Effector memory CD8-positive, alpha-beta T cell (primary cell): ENCODE measurements at regions not wholly inside any gene's neighbourhood (a gene's known extent, or its start where the extent isn't known, plus 50 kb on each side); places are given as distances from the start of the nearest gene placed in this dataset.
A peak's percentile ranks its signal among the peaks of the same experiment; 100 is the strongest.
"Not testable (repeated sequence)": the region's sequence is repeated elsewhere in the genome, so short reads cannot be mapped to it uniquely, and the experiment has no call there.

ENCODE experiments used
- ATAC-seq: fragments of 150-1000 bp; cut with Tn5 transposase; replicated peaks from 2 replicates; pipeline ENCODE4 v1.10.0; 2021; ENCODE audit warnings: mild to moderate bottlenecking, moderate library complexity
- DNase-seq, 3 experiments: peaks; one replicate each; pipeline ENCODE4 v3.0.0; 2021
- H3K27ac Mint-ChIP-seq, 2 donors: one replicate each; pipeline ENCODE4 v1.8.0; 2022; ENCODE audit warnings: mild to moderate bottlenecking in 2 of 2, mixed read lengths in 2 of 2, moderate library complexity in 2 of 2
- H3K27me3 Mint-ChIP-seq, 2 donors: one replicate each; pipeline ENCODE4 v1.8.0; 2022; ENCODE audit warnings: mixed read lengths in 2 of 2
- H3K36me3 Mint-ChIP-seq: one replicate; pipeline ENCODE4 v1.8.0; 2022; ENCODE audit warnings: mild to moderate bottlenecking, moderate library complexity, mixed read lengths; ENCODE audit not compliant: insufficient read depth
- H3K4me1 Mint-ChIP-seq, 2 donors: one replicate each; pipeline ENCODE4 v1.8.0; 2022; ENCODE audit warnings: low read depth in 2 of 2, mixed read lengths in 2 of 2
- H3K4me3 Mint-ChIP-seq, 2 donors: one replicate each; pipeline ENCODE4 v1.8.0; 2022; ENCODE audit warnings: mild to moderate bottlenecking in 2 of 2, mixed read lengths in 2 of 2, moderate library complexity in 2 of 2
- H3K9me3 Mint-ChIP-seq, 2 donors: one replicate each; pipeline ENCODE4 v1.8.0; 2022; ENCODE audit warnings: mixed read lengths in 2 of 2

- H3K4me1 Mint-ChIP-seq = no peaks in the 10 kb centered on the region
- no peak for DNase-seq
- ATAC-seq = no peak
- peaks cover 0 to 4% of the 10 kb centered on the region in 2 donors for H3K9me3 Mint-ChIP-seq
- H3K27ac Mint-ChIP-seq = no peak overlapping the region
- no peaks in the 10 kb centered on the region for H3K36me3 Mint-ChIP-seq
- no peak overlapping the region for H3K4me3 Mint-ChIP-seq
- H3K27me3 Mint-ChIP-seq = no peaks in the 10 kb centered on the region
Measured at GRCh38 chr2:189341077-189341476, 100.2 kb upstream of the WDR75 start.

DNA sequence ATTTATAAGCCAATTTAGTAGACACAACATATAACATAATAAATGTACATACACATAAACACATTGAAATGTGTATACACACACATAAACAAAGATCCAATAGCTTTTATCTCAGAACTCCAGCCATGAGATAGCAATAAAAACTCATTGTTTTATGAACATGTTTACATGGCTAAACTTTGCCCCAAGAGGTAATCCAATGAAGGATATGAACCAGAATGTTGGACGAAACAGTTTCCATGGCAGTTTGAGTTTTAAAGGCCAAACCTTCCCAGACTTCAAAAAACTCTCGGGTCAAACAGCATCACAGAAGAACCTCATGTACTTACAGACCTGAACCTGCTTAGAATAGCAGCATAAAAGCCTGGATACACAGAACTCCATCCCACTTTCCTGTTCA lies 97.2 kb upstream of the WDR75 start:
- Mint-ChIP-seq H3K9me3 (no peaks in the 10 kb centered on the region), H3K27ac (no peak overlapping the region), H3K36me3 (no peaks in the 10 kb centered on the region), H3K4me1 (no peaks in the 10 kb centered on the region), H3K27me3 (no peaks in the 10 kb centered on the region), H3K4me3 (no peak overlapping the region)
- ATAC-seq (no peak), DNase-seq (no peak)

- no peaks in the 10 kb centered on the region for H3K9me3 Mint-ChIP-seq
- no peaks in the 10 kb centered on the region for H3K27me3 Mint-ChIP-seq
- no peak overlapping the region for H3K27ac Mint-ChIP-seq
- peak in 1 of 3 experiments; percentile 7 for DNase-seq
- no peaks in the 10 kb centered on the region for H3K36me3 Mint-ChIP-seq
- ATAC-seq = peak; percentile 55
- H3K4me3 Mint-ChIP-seq = no peak overlapping the region
- H3K4me1 Mint-ChIP-seq = no peaks in the 10 kb centered on the region
Measured at GRCh38 chr2:189347540-189347939, 93.7 kb upstream of the WDR75 start.

DNA sequence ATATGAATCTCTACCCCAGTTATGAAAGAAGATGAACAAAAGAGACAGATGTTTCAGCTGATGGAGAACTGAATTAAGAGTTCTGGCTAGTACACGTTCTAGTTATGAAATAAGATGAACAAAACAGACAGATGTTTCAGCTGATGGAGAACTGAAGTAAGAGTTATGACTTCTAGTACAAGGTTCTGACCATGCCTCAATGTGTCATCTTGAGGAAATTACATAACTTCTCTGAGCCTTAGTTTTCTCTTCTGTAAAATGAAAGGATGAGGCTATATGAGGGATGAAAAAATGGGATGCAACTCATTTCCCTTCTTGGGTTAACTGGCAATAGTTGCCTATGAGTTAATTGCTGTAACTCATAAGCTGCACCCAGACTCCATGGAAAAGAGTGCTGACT lies 92.9 kb upstream of the WDR75 start:
- Mint-ChIP-seq H3K36me3 (no peaks in the 10 kb centered on the region), H3K4me3 (no peak overlapping the region), H3K9me3 (no peaks in the 10 kb centered on the region), H3K4me1 (no peaks in the 10 kb centered on the region), H3K27me3 (no peaks in the 10 kb centered on the region), H3K27ac (no peak overlapping the region)
- ATAC-seq = no peak
- no peak for DNase-seq

- H3K4me1 Mint-ChIP-seq = no peaks in the 10 kb centered on the region
- DNase-seq (no peak), ATAC-seq (no peak)
- H3K27ac Mint-ChIP-seq = no peak overlapping the region
- peaks cover 0 to 4% of the 10 kb centered on the region in 2 donors for H3K9me3 Mint-ChIP-seq
- H3K27me3 Mint-ChIP-seq = no peaks in the 10 kb centered on the region
- H3K4me3 Mint-ChIP-seq = no peak overlapping the region
- no peaks in the 10 kb centered on the region for H3K36me3 Mint-ChIP-seq
Measured at GRCh38 chr2:189350540-189351209, 90.6 kb upstream of the WDR75 start.

DNA sequence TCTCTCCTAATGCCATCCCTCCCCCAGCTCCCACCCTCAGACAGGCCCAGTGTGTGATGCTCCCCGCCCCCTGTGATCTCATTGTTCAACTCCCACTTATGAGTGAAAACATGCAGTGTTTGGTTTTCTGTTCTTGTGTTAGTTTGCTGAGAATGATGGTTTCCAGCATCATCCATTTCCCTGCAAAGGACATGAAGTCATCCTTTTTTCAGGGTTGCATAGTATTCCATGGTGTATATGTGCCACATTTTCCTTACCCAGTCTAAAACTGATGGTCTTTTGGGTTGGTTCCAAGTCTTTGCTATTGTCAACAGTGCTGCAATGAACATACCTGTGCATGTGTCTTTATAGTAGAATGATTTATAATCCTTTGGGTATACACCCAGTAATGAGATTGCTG lies 89.3 kb upstream of the WDR75 start:
- H3K27ac Mint-ChIP-seq, ATAC-seq, DNase-seq, H3K9me3 Mint-ChIP-seq, H3K36me3 Mint-ChIP-seq, H3K4me1 Mint-ChIP-seq, H3K27me3 Mint-ChIP-seq, H3K4me3 Mint-ChIP-seq: not testable (repeated sequence)

DNA sequence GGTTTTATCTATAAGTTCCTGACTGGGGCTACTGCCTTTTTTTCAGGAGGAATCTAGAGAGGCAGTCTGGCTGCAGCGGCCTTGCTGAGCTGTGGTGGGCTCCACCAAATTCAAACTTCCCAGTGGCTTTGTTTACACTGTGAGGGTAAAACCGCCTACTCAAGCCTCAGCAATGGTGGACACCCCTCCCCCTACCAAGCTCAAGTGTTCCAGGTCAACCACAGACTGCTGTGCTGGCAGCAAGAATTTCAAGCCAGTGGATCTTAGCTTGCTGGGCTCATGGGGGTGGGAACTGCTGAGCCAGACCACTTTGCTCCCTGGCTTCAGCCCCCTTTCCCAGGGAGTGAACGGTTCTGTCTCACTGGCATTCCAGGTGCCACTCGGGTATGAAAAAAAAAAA lies 83.9 kb upstream of the WDR75 start:
- H3K27ac Mint-ChIP-seq, H3K27me3 Mint-ChIP-seq, ATAC-seq, H3K4me1 Mint-ChIP-seq, H3K9me3 Mint-ChIP-seq, DNase-seq, H3K36me3 Mint-ChIP-seq, H3K4me3 Mint-ChIP-seq: not testable (repeated sequence)

DNA sequence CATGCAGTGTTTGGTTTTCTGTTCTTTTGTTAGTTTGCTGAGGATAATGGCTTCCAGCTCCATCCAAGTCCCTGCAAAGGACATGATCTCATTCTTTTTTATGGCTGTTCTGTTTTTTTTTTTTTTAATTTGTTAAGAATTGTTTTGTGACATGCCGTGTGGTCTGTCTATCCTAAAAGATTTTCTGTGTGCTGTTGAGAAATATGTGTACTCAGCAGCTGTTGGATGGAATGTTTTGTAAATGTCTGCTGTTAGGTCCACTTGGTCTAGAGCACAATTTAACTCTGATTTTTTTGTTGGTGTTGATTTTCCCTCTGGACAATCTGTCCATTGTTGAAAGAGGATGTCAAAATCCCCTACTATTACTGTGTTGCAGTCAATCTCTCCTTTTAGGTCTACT lies 80.4 kb upstream of the WDR75 start:
- H3K4me1 Mint-ChIP-seq = no peaks in the 10 kb centered on the region

DNA sequence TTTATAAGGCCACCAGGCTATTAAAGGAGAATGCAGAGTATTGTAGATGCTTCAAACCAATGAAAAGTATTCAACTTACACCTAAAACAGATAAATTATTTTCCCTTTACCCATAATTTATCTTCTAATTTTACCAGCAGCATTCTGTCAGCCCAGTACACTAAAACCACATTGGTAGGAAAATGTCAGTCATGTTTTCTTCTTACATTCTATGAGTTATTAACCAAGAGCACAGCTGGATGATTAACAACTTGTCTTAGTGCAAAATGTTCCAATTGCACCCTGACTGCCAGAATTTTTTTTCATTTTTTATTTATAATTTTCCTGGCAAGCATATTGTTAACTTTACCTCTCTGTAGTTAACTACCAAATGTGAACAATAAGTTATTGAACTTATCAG lies 79.0 kb upstream of the WDR75 start:
- Mint-ChIP-seq H3K27ac (no peak overlapping the region), H3K9me3 (no peaks in the 10 kb centered on the region), H3K4me1 (no peaks in the 10 kb centered on the region), H3K4me3 (no peak overlapping the region), H3K27me3 (no peaks in the 10 kb centered on the region), H3K36me3 (no peaks in the 10 kb centered on the region)
- no peak for ATAC-seq
- no peak for DNase-seq

More for the DNA sequence above, 80.4 kb upstream of the WDR75 start:
- DNase-seq (no peak), ATAC-seq (no peak)
- Mint-ChIP-seq H3K4me3 (no peak overlapping the region), H3K9me3 (no peaks in the 10 kb centered on the region), H3K27me3 (no peaks in the 10 kb centered on the region), H3K27ac (no peak overlapping the region), H3K36me3 (no peaks in the 10 kb centered on the region)

DNA sequence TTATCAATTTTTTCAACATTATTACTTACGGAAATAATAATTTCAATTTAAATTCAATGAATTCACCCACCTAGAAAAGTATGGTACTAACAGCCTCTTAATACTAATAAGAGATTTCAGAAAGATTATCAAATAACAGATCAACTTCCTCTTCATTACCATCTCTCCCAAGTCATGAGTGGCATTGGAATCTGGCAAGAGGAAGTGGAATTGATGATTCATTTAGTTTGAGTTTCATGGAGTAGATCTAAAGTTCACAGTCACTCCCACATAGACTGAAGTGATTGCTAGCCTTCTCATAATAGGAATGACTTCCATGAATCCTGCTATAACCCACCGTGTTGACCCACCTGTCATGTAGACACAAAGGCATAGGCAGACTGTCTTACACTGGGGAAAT lies 77.7 kb upstream of the WDR75 start:
- Mint-ChIP-seq H3K36me3 (no peaks in the 10 kb centered on the region), H3K4me1 (no peaks in the 10 kb centered on the region), H3K9me3 (no peaks in the 10 kb centered on the region), H3K27me3 (no peaks in the 10 kb centered on the region), H3K27ac (no peak overlapping the region), H3K4me3 (no peak overlapping the region)
- DNase-seq = no peak
- ATAC-seq = no peak

GRCh38 chr2:189364607-189365006 lies 76.7 kb upstream of the WDR75 start:
- no peaks in the 10 kb centered on the region for H3K4me1 Mint-ChIP-seq
- H3K9me3 Mint-ChIP-seq = no peaks in the 10 kb centered on the region
- no peak overlapping the region for H3K4me3 Mint-ChIP-seq
- DNase-seq = no peak
- no peak overlapping the region for H3K27ac Mint-ChIP-seq
- ATAC-seq = no peak
- H3K27me3 Mint-ChIP-seq = no peaks in the 10 kb centered on the region
- H3K36me3 Mint-ChIP-seq = no peaks in the 10 kb centered on the region

DNA sequence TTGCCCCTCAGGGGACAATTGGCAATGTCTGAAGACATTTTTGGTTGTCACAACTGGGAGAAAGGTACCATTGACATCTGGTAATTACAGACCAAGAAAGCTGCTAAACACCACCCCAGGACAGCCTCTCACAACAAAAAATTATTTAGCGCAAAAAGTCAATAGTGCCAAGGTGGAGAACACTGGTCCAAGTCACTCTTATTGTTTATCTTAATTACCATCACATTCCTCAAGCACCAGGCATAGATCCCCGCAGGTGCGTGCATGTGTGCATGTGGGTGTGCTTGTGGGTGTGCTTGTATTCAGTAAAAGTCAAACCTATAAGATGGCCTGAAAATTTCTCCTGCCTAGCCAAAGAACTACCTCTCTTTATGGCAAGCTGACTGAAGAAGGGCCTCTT lies 74.9 kb upstream of the WDR75 start:
- ATAC-seq (no peak), DNase-seq (no peak)
- Mint-ChIP-seq H3K27ac (no peak overlapping the region), H3K36me3 (no peaks in the 10 kb centered on the region), H3K27me3 (no peaks in the 10 kb centered on the region), H3K4me3 (no peak overlapping the region), H3K4me1 (no peaks in the 10 kb centered on the region), H3K9me3 (no peaks in the 10 kb centered on the region)

- no peak overlapping the region for H3K4me3 Mint-ChIP-seq
- H3K4me1 Mint-ChIP-seq = no peaks in the 10 kb centered on the region
- ATAC-seq = no peak
- no peak overlapping the region for H3K27ac Mint-ChIP-seq
- DNase-seq = no peak
- no peaks in the 10 kb centered on the region for H3K9me3 Mint-ChIP-seq
- H3K27me3 Mint-ChIP-seq = no peaks in the 10 kb centered on the region
- no peaks in the 10 kb centered on the region for H3K36me3 Mint-ChIP-seq
Measured at GRCh38 chr2:189367343-189367742, 73.9 kb upstream of the WDR75 start.

GRCh38 chr2:189369566-189369965 lies 71.7 kb upstream of the WDR75 start:
- Mint-ChIP-seq H3K36me3 (no peaks in the 10 kb centered on the region), H3K27ac (no peak overlapping the region), H3K27me3 (no peaks in the 10 kb centered on the region), H3K9me3 (no peaks in the 10 kb centered on the region), H3K4me1 (no peaks in the 10 kb centered on the region), H3K4me3 (no peak overlapping the region)
- DNase-seq (no peak), ATAC-seq (no peak)

DNA sequence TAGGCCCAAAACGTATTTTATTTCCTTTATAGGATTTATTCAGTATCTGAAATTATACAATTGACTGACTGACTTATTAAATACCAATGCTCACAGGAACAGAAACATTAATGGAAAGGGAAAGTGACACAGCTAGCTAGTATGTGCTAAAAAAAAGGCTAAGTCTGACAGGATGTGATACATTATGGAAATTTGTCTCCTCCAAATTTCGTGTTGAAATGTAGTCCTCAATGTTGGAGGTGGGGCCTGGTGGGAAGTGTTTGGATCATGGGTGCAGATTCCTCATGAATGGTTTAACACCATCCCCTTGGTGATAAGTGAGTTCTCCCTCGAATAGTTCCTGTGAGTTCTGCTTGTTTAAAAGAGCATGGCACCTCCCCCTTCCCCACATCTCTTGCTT lies 70.6 kb upstream of the WDR75 start:
- Mint-ChIP-seq H3K9me3 (no peaks in the 10 kb centered on the region), H3K27ac (no peak overlapping the region), H3K4me3 (no peak overlapping the region), H3K27me3 (no peaks in the 10 kb centered on the region), H3K36me3 (no peaks in the 10 kb centered on the region), H3K4me1 (no peaks in the 10 kb centered on the region)
- ATAC-seq = no peak
- no peak for DNase-seq
